ENCODE measurements at regions not wholly inside any gene's neighbourhood (a gene's known extent, or its start where the extent isn't known, plus 50 kb on each side); places are given as distances from the start of the nearest gene placed in this dataset.

DNA sequence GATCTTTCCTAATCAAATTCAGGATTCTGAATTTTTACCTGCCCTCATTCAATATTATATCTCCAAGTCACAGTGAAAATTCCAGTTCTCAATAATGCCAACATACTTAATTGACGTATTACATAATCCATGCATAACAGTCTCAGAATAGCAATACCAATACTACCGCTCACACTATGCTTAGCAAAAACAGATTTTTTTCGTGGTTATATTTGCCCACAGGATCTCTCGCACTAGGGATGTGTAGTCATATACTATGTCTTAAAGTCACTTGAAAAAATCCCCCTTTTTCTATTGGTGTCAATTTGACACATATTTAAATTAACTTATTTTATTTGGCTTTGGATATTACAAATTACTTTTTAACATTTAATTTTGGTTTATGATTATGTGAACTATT is 323.1 kb upstream of the SLC35B3 start:
- no peak overlapping the region for H3K4me3 ChIP-seq (replicated peaks; ENCODE audit: low read depth, low read length)
- no peak for DNase-seq (ENCODE audit: extremely low read depth, low read depth)
- no peak for TF ChIP-seq CTCF (IDR thresholded peaks at IDR 0.05; ENCODE audit: low read depth, low read length, missing control alignments)

DNA sequence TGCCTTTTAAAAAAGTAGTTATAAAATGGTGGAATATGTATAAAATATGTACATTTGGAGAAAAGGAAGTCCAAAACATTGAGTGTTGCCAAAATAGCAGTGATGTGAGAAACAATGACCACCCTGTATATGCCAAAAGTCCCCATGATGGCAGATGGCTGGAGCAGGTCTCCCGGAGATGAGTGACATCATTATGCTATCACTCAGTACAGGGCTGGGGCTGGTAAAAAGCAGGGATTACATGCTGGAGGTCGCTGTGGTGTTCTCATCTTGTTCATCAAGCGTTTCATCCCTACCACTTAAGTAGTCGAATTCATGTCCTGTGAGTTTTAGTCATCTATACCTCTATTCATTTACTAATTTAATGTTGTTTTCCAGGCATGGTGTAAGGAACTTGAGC is 315.3 kb upstream of the SLC35B3 start:
- DNase-seq (ENCODE audit: extremely low read depth, low read depth) = no peak
- no peak overlapping the region for H3K4me3 ChIP-seq (replicated peaks; ENCODE audit: low read depth, low read length)
- TF ChIP-seq CTCF (IDR thresholded peaks at IDR 0.05; ENCODE audit: low read depth, low read length, missing control alignments) = no peak

GRCh38 chr6:8749465-8749864 is 314.1 kb upstream of the SLC35B3 start:
- no peak for TF ChIP-seq CTCF (IDR thresholded peaks at IDR 0.05; ENCODE audit: low read depth, low read length, missing control alignments)
- no peak for DNase-seq (ENCODE audit: extremely low read depth, low read depth)
- no peak overlapping the region for H3K4me3 ChIP-seq (replicated peaks; ENCODE audit: low read depth, low read length)

GRCh38 chr6:8743170-8743745 is 307.9 kb upstream of the SLC35B3 start:
- no peak for TF ChIP-seq CTCF (IDR thresholded peaks at IDR 0.05; ENCODE audit: low read depth, low read length, missing control alignments)
- no peak for DNase-seq (ENCODE audit: extremely low read depth, low read depth)
- no peak overlapping the region for H3K4me3 ChIP-seq (replicated peaks; ENCODE audit: low read depth, low read length)

GRCh38 chr6:8739454-8739853 is 304.1 kb upstream of the SLC35B3 start:
- H3K4me3 ChIP-seq (replicated peaks; ENCODE audit: low read depth, low read length) = no peak overlapping the region
- DNase-seq (ENCODE audit: extremely low read depth, low read depth) = no peak

GRCh38 chr6:8738951-8739350 is 303.6 kb upstream of the SLC35B3 start:
- TF ChIP-seq CTCF (IDR thresholded peaks at IDR 0.05; ENCODE audit: low read depth, low read length, missing control alignments) = no peak
- DNase-seq (ENCODE audit: extremely low read depth, low read depth) = no peak
- H3K4me3 ChIP-seq (replicated peaks; ENCODE audit: low read depth, low read length) = no peak overlapping the region

More at GRCh38 chr6:8739454-8739853, 304.1 kb upstream of the SLC35B3 start:
- no peak for TF ChIP-seq CTCF (IDR thresholded peaks at IDR 0.05; ENCODE audit: low read depth, low read length, missing control alignments)
